GM13977 (cell line): ENCODE measurements at regions not wholly inside any gene's neighbourhood (a gene's known extent, or its start where the extent isn't known, plus 50 kb on each side); places are given as distances from the start of the nearest gene placed in this dataset.
"Not testable (repeated sequence)": the region's sequence is repeated elsewhere in the genome, so short reads cannot be mapped to it uniquely, and the experiment has no call there.

Experiments used
- DNase-seq: peaks from one replicate; pipeline ENCODE4 v3.0.0; 2012; ENCODE audit warnings: low spot score
- CTCF ChIP-seq: IDR thresholded peaks from 2 replicates; pipeline ENCODE4 v1.5.1; 2012; ENCODE audit warnings: mild to moderate bottlenecking, control low read depth; ENCODE audit not compliant: insufficient read depth; ENCODE audit errors: extremely low read depth, missing control alignments
- in situ Hi-C: fragments of 300-500 bp; cut with MboI; formaldehyde crosslinking; loops from one replicate; pipeline ENCODE4 v1.12.0; 2022; ENCODE audit warnings: low sequenced_read_pairs, low pct_unique_long_range_greater_than_20kb, mixed read lengths, inconsistent platforms; ENCODE audit not compliant: unreplicated experiment

- in situ Hi-C loops, result no loop called here
- DNase-seq, result no peak
- TF ChIP-seq CTCF, result no peak
Observed at GRCh38 chr15:72852273-72852672, 68.7 kb upstream of the ADPGK start.

GRCh38 chr15:72851586-72851985 is 68.0 kb upstream of the ADPGK start:
- in situ Hi-C loops, result no loop called here
- no peak for DNase-seq
- no peak for TF ChIP-seq CTCF

GRCh38 chr15:72850833-72851232 is 67.3 kb upstream of the ADPGK start:
- TF ChIP-seq CTCF, result no peak
- in situ Hi-C loops, result no loop called here
- no peak for DNase-seq

GRCh38 chr15:72847806-72848205 is 64.2 kb upstream of the ADPGK start:
- no peak for DNase-seq
- in situ Hi-C loops, result no loop called here
- TF ChIP-seq CTCF, result no peak

- in situ Hi-C loops, result no loop called here
- TF ChIP-seq CTCF, result no peak
- no peak for DNase-seq
Observed at GRCh38 chr15:72847033-72847432, 63.5 kb upstream of the ADPGK start.

- DNase-seq, result no peak
- no peak for TF ChIP-seq CTCF
- in situ Hi-C loops, result no loop called here
Observed at GRCh38 chr15:72845981-72846383, 62.4 kb upstream of the ADPGK start.

- no peak for DNase-seq
- TF ChIP-seq CTCF, result no peak
- in situ Hi-C loops, result no loop called here
Observed at GRCh38 chr15:72844067-72844466, 60.5 kb upstream of the ADPGK start.

GRCh38 chr15:72843340-72843739 is 59.8 kb upstream of the ADPGK start:
- DNase-seq, in situ Hi-C loops: not testable (repeated sequence)
